Transverse colon (tissue), 3 donors: ENCODE measurements at regions not wholly inside any gene's neighbourhood (a gene's known extent, or its start where the extent isn't known, plus 50 kb on each side); places are given as distances from the start of the nearest gene placed in this dataset.

ENCODE experiments used
- CTCF ChIP-seq, 5 experiments: fragments of 200-600 bp in 3 of 5; fragments of 450-650 bp in 2 of 5; sonication (generic) in 3 of 5; IDR thresholded peaks; 1 replicate in 2 of 5; 2 replicates in 3 of 5; pipeline ENCODE4 v1.5.1; 2016 to 2017; ENCODE audit warnings: antibody characterized with exemption in 5 of 5, inconsistent platforms in 3 of 5, mild to moderate bottlenecking in 2 of 5, moderate library complexity in 1 of 5
- POLR2A ChIP-seq: fragments of 450-650 bp; IDR thresholded peaks from one replicate; pipeline ENCODE4 v1.6.1; 2016; ENCODE audit warnings: antibody characterized with exemption, mild to moderate bottlenecking, moderate library complexity

- TF ChIP-seq POLR2A (no peak), CTCF (IDR thresholded peaks at IDR 0.05) (no peak)
Observed at GRCh38 chr5:38013107-38013506, 173.3 kb upstream of the GDNF start.
